Esophagus squamous epithelium (tissue), 5 donors: ENCODE measurements at regions not wholly inside any gene's neighbourhood (a gene's known extent, or its start where the extent isn't known, plus 50 kb on each side); places are given as distances from the start of the nearest gene placed in this dataset.

Source experiments
- DNase-seq: peaks from one replicate; lab custom pipeline; 2025; lab: John Stamatoyannopoulos, UW
- H3K27ac ChIP-seq, 4 donors: fragments of 200-600 bp; sonication (generic); one replicate each; pipeline ENCODE4 v1.5.1; 2016 to 2019; ENCODE audit warnings: mild to moderate bottlenecking in 1 of 4
- H3K27me3 ChIP-seq, 4 donors: fragments of 200-600 bp; sonication (generic); 1 replicate in 3 of 4; 2 replicates in 1 of 4; pipeline versions ENCODE4 v1.5.1 to v1.6.0; 2017 to 2021; ENCODE audit warnings: antibody characterized with exemption in 1 of 4
- H3K36me3 ChIP-seq, 3 donors: fragments of 200-600 bp; sonication (generic); one replicate each; pipeline ENCODE4 v1.5.1; 2016 to 2019
- H3K4me1 ChIP-seq, 3 donors: fragments of 200-600 bp; sonication (generic); one replicate each; pipeline ENCODE4 v1.5.1; 2017 to 2019
- H3K4me3 ChIP-seq, 4 donors: fragments of 200-600 bp; sonication (generic); 1 replicate in 3 of 4; 2 replicates in 1 of 4; pipeline ENCODE4 v1.5.1; 2016 to 2019; ENCODE audit warnings: mild to moderate bottlenecking in 2 of 4, moderate library complexity in 1 of 4
- H3K9me3 ChIP-seq, 3 donors: fragments of 200-600 bp; sonication (generic); one replicate each; pipeline ENCODE4 v1.5.1; 2016 to 2019
- POLR2A ChIP-seq, 4 donors: fragments of 450-650 bp; IDR thresholded peaks; one replicate each; pipeline ENCODE4 v1.6.1; 2017; ENCODE audit warnings: antibody characterized with exemption in 4 of 4, mild to moderate bottlenecking in 4 of 4, moderate library complexity in 3 of 4
- WGBS, 2 donors: methylation state at CpG; one replicate each; pipeline ENCODE4 v1.1.5; 2018; 5-methylcytosine and 5-hydroxymethylcytosine counted together
- intact Hi-C: fragments of 100-400 bp; cut with DNase I; formaldehyde crosslinking; loops from one replicate; pipeline ENCODE4 v1.15.0; 2022
- TF ChIP-seq, protein P1 (sequence below), 6 experiments: fragments of 450-650 bp in 4 of 6; fragments of 200-600 bp in 2 of 6; sonication (generic) in 2 of 6; IDR thresholded peaks; one replicate each; pipeline ENCODE4 v1.5.1; 2016 to 2019; ENCODE audit warnings: antibody characterized with exemption in 6 of 6, mild to moderate bottlenecking in 4 of 6, moderate library complexity in 4 of 6
- donor health status: DM: yes; HTN: yes; CAD: no.

DNA sequence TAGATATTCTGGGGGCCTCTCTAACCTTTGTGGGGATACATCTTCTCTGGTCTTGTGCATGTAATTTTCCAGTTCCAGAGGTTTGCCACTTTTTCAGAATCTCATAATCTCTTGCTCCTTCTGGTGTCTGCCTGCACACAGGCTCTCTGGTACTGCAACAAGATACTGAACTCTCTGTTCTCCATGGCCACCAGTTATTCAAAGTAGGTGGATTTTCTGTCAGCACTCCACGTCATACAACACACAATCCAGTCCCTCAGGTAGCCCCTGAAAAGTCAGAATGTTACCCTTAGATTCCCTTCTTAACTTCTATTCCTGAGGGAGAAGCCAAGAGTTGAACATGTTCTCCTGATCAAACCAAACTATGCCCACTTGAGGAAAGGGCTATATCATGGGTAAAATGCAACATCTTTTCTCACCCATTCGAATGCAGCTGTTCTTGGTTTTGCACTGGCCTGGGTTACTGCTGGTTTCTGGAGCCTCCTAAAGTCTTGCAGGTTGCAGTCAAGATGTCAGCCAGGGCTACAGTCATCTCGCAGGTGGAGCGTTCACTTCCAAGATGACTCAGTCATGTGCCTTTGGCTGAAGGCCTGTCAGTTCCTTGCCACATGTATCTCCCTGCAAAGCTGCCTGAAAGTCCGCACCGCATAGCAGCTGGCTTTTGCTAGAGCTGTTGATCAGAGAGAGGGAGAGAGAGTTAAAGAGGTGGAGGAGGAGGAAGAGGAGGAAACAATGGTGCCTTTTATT lies 57.7 kb upstream of the TUBA3C start:
- 59 to 74% methylated on average over 5 to 6 of the region's 6 CpGs for WGBS, 2 donors
- TF ChIP-seq, protein P1, sequence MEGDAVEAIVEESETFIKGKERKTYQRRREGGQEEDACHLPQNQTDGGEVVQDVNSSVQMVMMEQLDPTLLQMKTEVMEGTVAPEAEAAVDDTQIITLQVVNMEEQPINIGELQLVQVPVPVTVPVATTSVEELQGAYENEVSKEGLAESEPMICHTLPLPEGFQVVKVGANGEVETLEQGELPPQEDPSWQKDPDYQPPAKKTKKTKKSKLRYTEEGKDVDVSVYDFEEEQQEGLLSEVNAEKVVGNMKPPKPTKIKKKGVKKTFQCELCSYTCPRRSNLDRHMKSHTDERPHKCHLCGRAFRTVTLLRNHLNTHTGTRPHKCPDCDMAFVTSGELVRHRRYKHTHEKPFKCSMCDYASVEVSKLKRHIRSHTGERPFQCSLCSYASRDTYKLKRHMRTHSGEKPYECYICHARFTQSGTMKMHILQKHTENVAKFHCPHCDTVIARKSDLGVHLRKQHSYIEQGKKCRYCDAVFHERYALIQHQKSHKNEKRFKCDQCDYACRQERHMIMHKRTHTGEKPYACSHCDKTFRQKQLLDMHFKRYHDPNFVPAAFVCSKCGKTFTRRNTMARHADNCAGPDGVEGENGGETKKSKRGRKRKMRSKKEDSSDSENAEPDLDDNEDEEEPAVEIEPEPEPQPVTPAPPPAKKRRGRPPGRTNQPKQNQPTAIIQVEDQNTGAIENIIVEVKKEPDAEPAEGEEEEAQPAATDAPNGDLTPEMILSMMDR (IDR thresholded peaks at IDR 0.05), result no peak
- no peak for TF ChIP-seq POLR2A (IDR thresholded peaks at IDR 0.05)
- intact Hi-C loops, result no loop called here

More for the DNA sequence above, 57.7 kb upstream of the TUBA3C start:
- Histone ChIP-seq H3K4me1 (no peaks in the 10 kb centered on the region), H3K4me3 (no peak overlapping the region), H3K36me3 (no peaks in the 10 kb centered on the region), H3K9me3 (no peaks in the 10 kb centered on the region), H3K27me3 (no peaks in the 10 kb centered on the region), H3K27ac (no peak overlapping the region)
- no peak for DNase-seq
